ENCODE measurements at regions not wholly inside any gene's neighbourhood (a gene's known extent, or its start where the extent isn't known, plus 50 kb on each side); places are given as distances from the start of the nearest gene placed in this dataset.

- TF ChIP-seq POLR2A (IDR thresholded peaks at IDR 0.05; ENCODE audit: low read depth) (no peak), EP300 (IDR thresholded peaks at IDR 0.05) (no peak)
- TF ChIP-seq, protein P1, sequence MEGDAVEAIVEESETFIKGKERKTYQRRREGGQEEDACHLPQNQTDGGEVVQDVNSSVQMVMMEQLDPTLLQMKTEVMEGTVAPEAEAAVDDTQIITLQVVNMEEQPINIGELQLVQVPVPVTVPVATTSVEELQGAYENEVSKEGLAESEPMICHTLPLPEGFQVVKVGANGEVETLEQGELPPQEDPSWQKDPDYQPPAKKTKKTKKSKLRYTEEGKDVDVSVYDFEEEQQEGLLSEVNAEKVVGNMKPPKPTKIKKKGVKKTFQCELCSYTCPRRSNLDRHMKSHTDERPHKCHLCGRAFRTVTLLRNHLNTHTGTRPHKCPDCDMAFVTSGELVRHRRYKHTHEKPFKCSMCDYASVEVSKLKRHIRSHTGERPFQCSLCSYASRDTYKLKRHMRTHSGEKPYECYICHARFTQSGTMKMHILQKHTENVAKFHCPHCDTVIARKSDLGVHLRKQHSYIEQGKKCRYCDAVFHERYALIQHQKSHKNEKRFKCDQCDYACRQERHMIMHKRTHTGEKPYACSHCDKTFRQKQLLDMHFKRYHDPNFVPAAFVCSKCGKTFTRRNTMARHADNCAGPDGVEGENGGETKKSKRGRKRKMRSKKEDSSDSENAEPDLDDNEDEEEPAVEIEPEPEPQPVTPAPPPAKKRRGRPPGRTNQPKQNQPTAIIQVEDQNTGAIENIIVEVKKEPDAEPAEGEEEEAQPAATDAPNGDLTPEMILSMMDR (IDR thresholded peaks at IDR 0.05), result no peak
Measured at GRCh38 chr20:53818457-53819177, 225.0 kb upstream of the ZNF217 start.
